Endothelial cell (in vitro differentiated cells): ENCODE measurements at regions not wholly inside any gene's neighbourhood (a gene's known extent, or its start where the extent isn't known, plus 50 kb on each side); places are given as distances from the start of the nearest gene placed in this dataset.

ENCODE experiments used
- DNase-seq: peaks from one replicate; pipeline ENCODE4 v3.0.0; 2021; ENCODE audit warnings: low spot score
- H3K27ac Mint-ChIP-seq: one replicate; pipeline ENCODE4 v1.8.0; 2021; ENCODE audit warnings: mixed read lengths, inconsistent platforms; ENCODE audit not compliant: unreplicated experiment
- H3K27me3 Mint-ChIP-seq: one replicate; pipeline ENCODE4 v1.8.0; 2021; ENCODE audit warnings: mild to moderate bottlenecking, moderate library complexity, mixed read lengths, inconsistent platforms; ENCODE audit not compliant: unreplicated experiment
- H3K36me3 Mint-ChIP-seq: one replicate; pipeline ENCODE4 v1.8.0; 2021; ENCODE audit warnings: mild to moderate bottlenecking, low read depth, mixed read lengths, inconsistent platforms; ENCODE audit not compliant: unreplicated experiment
- H3K4me1 Mint-ChIP-seq: one replicate; pipeline ENCODE4 v1.8.0; 2021; ENCODE audit warnings: mild to moderate bottlenecking, mixed read lengths, inconsistent platforms; ENCODE audit not compliant: unreplicated experiment
- H3K4me3 Mint-ChIP-seq: one replicate; pipeline ENCODE4 v1.8.0; 2021; ENCODE audit warnings: mild to moderate bottlenecking, mixed read lengths, inconsistent platforms; ENCODE audit not compliant: unreplicated experiment
- H3K9me3 Mint-ChIP-seq: one replicate; pipeline ENCODE4 v1.8.0; 2021; ENCODE audit warnings: mixed read lengths, inconsistent platforms; ENCODE audit not compliant: unreplicated experiment
- TF ChIP-seq, protein P1 (sequence below): fragments of 200-600 bp; sonication (generic); IDR thresholded peaks from one replicate; pipeline ENCODE4 v1.5.0; 2021; ENCODE audit warnings: antibody characterized with exemption; ENCODE audit not compliant: unreplicated experiment

DNA sequence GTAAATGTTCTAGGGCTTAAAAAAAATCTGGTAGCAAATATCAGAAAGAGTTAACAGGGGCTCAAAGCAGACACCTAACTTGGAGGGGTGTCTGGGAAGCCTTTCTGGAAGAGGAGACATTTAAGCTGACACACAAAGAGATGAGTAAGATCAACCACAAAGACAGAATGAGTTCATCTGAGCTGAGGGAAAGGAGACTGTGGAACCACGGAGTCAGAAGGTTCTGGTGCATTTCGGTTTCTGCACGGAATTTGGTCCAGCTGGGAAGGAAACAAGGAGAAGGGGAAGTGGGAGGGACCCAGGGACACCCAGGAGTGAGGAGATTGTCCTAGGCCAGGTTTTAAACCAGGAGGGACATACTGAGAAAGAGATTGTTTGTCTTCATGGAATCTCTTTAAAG, 161.1 kb downstream of the PHETA1 start:
- DNase-seq: no peak
- no peak overlapping the region for H3K4me3 Mint-ChIP-seq
- no peak overlapping the region for H3K27ac Mint-ChIP-seq
- peaks cover 11% of the 10 kb centered on the region for H3K27me3 Mint-ChIP-seq
- H3K4me1 Mint-ChIP-seq: no peaks in the 10 kb centered on the region
- TF ChIP-seq, protein P1, sequence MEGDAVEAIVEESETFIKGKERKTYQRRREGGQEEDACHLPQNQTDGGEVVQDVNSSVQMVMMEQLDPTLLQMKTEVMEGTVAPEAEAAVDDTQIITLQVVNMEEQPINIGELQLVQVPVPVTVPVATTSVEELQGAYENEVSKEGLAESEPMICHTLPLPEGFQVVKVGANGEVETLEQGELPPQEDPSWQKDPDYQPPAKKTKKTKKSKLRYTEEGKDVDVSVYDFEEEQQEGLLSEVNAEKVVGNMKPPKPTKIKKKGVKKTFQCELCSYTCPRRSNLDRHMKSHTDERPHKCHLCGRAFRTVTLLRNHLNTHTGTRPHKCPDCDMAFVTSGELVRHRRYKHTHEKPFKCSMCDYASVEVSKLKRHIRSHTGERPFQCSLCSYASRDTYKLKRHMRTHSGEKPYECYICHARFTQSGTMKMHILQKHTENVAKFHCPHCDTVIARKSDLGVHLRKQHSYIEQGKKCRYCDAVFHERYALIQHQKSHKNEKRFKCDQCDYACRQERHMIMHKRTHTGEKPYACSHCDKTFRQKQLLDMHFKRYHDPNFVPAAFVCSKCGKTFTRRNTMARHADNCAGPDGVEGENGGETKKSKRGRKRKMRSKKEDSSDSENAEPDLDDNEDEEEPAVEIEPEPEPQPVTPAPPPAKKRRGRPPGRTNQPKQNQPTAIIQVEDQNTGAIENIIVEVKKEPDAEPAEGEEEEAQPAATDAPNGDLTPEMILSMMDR: no peak
- H3K36me3 Mint-ChIP-seq: no peaks in the 10 kb centered on the region
- H3K9me3 Mint-ChIP-seq: no peaks in the 10 kb centered on the region

DNA sequence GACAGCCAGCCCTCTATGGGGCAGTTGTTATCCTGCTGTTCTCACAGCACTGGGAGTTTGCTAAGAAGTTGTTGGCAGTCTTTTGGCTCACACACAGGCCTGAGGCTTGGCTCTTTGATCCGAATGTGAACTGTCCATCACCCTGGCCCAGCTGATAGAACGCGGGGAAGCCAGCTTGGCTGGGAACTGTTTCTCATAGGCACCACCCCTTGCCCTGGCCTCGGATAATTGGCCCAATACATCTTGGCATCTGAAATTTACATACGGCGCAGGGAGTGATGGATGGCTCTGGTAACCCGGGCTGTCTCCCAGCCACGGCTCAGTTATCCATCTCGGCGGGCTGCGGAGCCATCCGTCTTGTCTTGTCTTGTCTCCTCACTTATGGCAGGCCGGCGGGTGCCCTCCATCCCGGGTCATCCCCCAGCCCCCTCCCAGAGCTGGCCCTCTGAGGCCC, 164.1 kb downstream of the PHETA1 start:
- DNase-seq: no peak
- Mint-ChIP-seq H3K36me3 (no peaks in the 10 kb centered on the region), H3K4me1 (no peaks in the 10 kb centered on the region), H3K27ac (no peak overlapping the region), H3K27me3 (peaks cover 8% of the 10 kb centered on the region), H3K4me3 (no peak overlapping the region), H3K9me3 (no peaks in the 10 kb centered on the region)
- TF ChIP-seq, protein P1: no peak

DNA sequence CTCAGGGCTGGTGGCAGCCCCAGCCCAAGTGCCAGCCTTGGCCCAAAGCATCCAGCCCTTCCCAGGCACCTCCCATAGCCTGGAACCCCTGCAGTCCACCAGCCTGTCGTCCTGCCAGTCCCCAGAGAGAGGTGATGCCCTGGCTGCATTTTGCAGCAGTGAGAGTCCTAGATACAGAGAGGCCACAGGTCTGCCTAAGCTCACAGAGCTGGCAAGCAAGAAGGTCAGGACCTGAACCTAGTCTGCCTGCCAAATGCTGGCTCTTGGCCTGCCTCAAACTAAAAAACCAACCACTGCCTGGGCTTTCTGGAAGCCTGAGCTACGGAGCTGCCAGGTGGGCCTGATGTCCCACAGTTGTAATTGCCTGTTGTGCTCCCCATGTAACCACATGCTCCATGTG, 164.9 kb downstream of the PHETA1 start:
- no peaks in the 10 kb centered on the region for H3K4me1 Mint-ChIP-seq
- no peak overlapping the region for H3K4me3 Mint-ChIP-seq
- H3K36me3 Mint-ChIP-seq: no peaks in the 10 kb centered on the region
- DNase-seq: no peak
- TF ChIP-seq, protein P1: no peak
- peaks cover 9% of the 10 kb centered on the region for H3K27me3 Mint-ChIP-seq
- H3K27ac Mint-ChIP-seq: no peak overlapping the region
- no peaks in the 10 kb centered on the region for H3K9me3 Mint-ChIP-seq

DNA sequence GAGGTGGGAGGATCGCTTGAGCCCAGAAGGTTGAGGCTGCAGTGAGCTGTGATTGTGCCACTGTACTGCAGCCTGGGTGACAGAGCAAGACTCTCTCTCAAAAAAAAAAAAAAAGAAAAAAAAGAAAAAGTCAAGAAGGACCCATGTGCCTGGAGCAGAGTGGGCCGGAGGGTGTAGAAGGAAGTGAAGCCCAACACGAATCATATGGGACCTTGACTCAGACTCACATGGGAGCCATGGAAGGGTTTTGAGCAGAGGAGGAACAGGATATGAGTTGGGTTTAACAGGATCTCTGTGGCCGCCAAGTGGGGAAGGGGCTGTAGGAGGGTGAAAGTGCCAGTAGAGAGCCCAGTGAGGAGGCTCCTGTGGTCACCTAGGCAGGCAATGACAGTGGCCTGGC, 165.4 kb downstream of the PHETA1 start:
- Mint-ChIP-seq H3K4me1 (no peaks in the 10 kb centered on the region), H3K36me3 (no peaks in the 10 kb centered on the region), H3K27me3 (peaks cover 9% of the 10 kb centered on the region), H3K27ac (no peak overlapping the region), H3K4me3 (no peak overlapping the region), H3K9me3 (no peaks in the 10 kb centered on the region)
- TF ChIP-seq, protein P1: no peak
- no peak for DNase-seq

DNA sequence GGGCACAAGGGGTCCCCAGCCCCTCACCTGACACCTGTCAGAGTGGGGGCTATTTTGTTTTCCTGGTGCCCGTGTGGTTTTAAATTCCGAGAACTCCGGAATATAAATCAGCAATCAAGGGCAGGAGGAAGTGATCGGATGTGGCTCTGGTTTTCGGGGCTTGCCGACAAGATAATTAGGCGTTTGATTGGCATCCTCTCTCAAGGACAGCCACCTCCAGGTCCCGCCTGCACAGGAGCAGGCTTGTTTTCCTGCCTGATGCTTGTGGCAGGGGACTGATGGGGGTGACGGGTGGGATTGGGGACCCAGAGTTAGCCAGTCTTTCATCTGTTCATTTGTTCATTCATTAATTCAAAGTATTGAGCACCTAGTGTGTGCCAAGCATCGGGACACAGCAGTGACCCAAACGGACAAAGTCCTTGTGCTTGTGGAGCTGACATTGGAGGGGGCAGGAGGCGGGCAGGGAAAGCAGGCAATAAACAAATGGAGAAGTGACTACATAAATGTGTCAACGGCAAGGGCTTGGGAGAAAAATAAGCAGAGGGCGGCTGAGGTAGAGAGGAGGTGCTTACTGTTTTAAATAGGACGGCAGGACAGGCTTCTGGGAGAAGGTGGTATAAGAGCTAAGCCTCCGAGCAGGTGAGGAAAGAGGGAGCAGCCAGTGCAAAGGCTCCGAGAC, 166.5 kb downstream of the PHETA1 start:
- TF ChIP-seq, protein P1: no peak
- H3K9me3 Mint-ChIP-seq: no peaks in the 10 kb centered on the region
- no peak overlapping the region for H3K27ac Mint-ChIP-seq
- no peaks in the 10 kb centered on the region for H3K36me3 Mint-ChIP-seq
- H3K27me3 Mint-ChIP-seq: peaks cover 6% of the 10 kb centered on the region
- H3K4me3 Mint-ChIP-seq: no peak overlapping the region
- no peak for DNase-seq
- no peaks in the 10 kb centered on the region for H3K4me1 Mint-ChIP-seq
